HUES6 (cell line): ENCODE measurements at regions not wholly inside any gene's neighbourhood (a gene's known extent, or its start where the extent isn't known, plus 50 kb on each side); places are given as distances from the start of the nearest gene placed in this dataset.
"Not testable (repeated sequence)": the region's sequence is repeated elsewhere in the genome, so short reads cannot be mapped to it uniquely, and the experiment has no call there.

Experiments used
- H3K27ac ChIP-seq: 2 replicates; pipeline ENCODE4 v1.7.0; 2013; ENCODE audit warnings: low read depth, mild to moderate bottlenecking, low read length, inconsistent platforms
- H3K27me3 ChIP-seq: 2 replicates; pipeline ENCODE4 v1.6.1; 2013; ENCODE audit warnings: low read length; ENCODE audit not compliant: control insufficient read depth, insufficient read depth
- H3K36me3 ChIP-seq: 2 replicates; pipeline ENCODE4 v1.6.1; 2013; ENCODE audit warnings: low read length; ENCODE audit not compliant: control insufficient read depth, insufficient read depth
- H3K4me1 ChIP-seq: 2 replicates; pipeline ENCODE4 v1.6.1; 2013; ENCODE audit warnings: low read length; ENCODE audit not compliant: control insufficient read depth, insufficient read depth
- H3K4me3 ChIP-seq: 2 replicates; pipeline ENCODE4 v1.5.1; 2013; ENCODE audit warnings: low read depth, low read length
- H3K9ac ChIP-seq: one replicate; pipeline ENCODE4 v1.6.1; 2013; ENCODE audit warnings: mild to moderate bottlenecking, low read length
- H3K9me3 ChIP-seq: 2 replicates; pipeline ENCODE4 v1.6.1; 2013; ENCODE audit warnings: low read depth, low read length; ENCODE audit not compliant: control insufficient read depth, insufficient read depth

DNA sequence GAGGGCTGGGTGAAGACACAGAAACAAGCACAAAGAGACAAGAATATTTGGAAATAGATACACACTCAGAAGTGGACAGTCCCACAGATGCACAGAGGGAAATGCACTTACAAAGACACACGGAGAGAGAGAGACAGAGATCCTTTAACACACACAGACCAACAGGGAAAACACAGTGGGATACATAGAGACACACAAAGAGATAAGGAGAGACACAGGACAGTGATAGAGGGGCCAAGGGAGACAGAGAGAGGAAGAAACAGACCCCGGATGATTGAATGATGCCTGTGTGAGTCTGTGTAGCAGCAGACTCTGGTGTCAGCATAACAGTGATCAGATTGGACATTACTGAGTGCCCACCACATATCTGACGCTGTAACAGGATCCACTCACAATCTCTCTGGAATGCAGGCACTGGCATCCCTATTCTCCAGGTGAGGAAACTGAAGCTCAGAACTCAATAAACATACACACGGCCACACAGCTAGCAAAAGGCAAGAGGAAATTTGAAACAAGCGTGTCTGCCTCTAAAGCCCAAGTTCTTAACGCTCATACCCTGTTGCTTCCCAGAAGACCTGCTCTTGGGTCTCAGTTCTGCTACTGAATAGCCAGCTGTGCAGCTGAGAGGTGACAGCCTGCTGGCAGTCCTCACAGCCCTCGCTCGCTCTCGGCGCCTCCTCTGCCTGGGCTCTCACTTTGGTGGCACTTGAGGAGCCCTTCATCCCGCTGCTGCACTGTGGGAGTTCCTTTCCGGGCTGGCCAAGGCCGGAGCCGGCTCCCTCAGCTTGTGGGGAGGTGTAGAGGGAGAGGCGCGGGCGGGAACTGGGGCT lies 186.3 kb upstream of the NLRP1 start:
- H3K36me3 ChIP-seq, result no peaks in the 10 kb centered on the region
- H3K4me1 ChIP-seq, result peaks cover 20% of the 10 kb centered on the region
- H3K27me3 ChIP-seq, result no peaks in the 10 kb centered on the region; the same call in 1 of the 2 replicates
- H3K4me3 ChIP-seq, result no peak overlapping the region; the same call in 1 of the 2 replicates
- H3K9ac ChIP-seq, result no peak overlapping the region
- no peaks in the 10 kb centered on the region for H3K9me3 ChIP-seq
- H3K27ac ChIP-seq, result no peak overlapping the region

DNA sequence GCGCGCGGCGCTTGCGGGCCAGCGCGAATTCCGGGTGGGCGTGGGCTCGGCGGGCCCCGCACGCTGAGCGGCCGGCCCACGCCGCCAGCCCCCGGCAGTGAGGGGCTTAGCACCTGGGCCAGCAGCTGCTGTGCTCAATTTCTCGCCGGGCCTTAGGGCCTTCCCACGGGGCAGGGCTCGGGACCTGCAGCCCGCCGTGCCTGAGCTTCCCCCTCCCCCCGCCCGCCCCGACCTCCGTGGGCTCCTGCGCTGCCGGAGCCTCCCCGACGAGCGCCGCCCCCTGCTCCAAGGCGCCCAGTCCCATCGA lies 186.9 kb upstream of the NLRP1 start:
- H3K9me3 ChIP-seq, H3K27me3 ChIP-seq, H3K27ac ChIP-seq, H3K4me3 ChIP-seq, H3K9ac ChIP-seq, H3K36me3 ChIP-seq: not testable (repeated sequence)
- peaks cover 20% of the 10 kb centered on the region for H3K4me1 ChIP-seq

DNA sequence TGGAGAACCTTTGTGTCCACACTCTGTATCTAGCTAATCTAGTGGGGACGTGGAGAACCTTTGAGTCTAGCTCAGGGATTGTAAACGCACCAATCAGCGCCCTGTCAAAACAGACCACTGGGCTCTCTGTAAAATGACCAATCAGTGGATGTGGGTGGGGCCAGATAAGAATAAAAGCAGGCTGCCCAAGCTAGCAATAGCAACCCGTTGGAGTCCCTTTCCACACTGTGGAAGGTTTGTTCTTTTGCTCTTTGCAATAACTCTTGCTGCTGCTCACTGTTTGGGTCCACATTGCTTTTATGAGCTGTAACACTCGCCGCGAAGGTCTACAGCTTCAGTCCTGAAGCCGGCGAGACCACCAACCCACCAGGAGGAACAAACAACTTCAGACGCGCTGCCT lies 187.7 kb upstream of the NLRP1 start:
- H3K9me3 ChIP-seq, H3K27me3 ChIP-seq, H3K36me3 ChIP-seq, H3K27ac ChIP-seq: not testable (repeated sequence)
- Histone ChIP-seq H3K4me3 (peak overlapping the region; percentile 47; the same call in 1 of the 2 replicates), H3K9ac (peak overlapping the region; percentile 70), H3K4me1 (peaks cover 20% of the 10 kb centered on the region)

DNA sequence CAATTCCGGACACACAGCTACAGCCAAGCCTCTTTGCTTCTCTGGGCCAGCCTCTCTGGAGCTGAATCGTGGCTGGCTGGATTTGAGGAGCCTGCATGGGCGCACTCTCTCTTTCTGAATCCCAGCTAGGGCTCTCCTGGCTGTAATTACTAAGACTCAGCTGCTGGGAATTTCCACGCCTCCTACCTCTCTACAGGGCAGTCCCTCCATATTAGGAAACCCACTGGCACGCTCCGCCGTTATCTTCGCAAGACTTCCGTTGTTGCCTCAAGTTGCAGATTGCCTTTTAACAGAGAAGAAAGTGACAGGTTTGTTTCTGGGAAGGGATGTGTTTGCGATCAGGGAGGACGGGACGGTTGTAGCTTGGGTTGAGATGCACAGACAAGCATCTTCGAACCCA lies 188.4 kb upstream of the NLRP1 start:
- H3K4me3 ChIP-seq, result peak overlapping the region; percentile 47; the same call in 1 of the 2 replicates
- H3K4me1 ChIP-seq, result peaks cover 20% of the 10 kb centered on the region
- no peak overlapping the region for H3K27ac ChIP-seq
- H3K9ac ChIP-seq, result peak overlapping the region; percentile 70
- no peaks in the 10 kb centered on the region for H3K9me3 ChIP-seq
- no peaks in the 10 kb centered on the region for H3K36me3 ChIP-seq
- no peaks in the 10 kb centered on the region; the same call in 1 of the 2 replicates for H3K27me3 ChIP-seq

DNA sequence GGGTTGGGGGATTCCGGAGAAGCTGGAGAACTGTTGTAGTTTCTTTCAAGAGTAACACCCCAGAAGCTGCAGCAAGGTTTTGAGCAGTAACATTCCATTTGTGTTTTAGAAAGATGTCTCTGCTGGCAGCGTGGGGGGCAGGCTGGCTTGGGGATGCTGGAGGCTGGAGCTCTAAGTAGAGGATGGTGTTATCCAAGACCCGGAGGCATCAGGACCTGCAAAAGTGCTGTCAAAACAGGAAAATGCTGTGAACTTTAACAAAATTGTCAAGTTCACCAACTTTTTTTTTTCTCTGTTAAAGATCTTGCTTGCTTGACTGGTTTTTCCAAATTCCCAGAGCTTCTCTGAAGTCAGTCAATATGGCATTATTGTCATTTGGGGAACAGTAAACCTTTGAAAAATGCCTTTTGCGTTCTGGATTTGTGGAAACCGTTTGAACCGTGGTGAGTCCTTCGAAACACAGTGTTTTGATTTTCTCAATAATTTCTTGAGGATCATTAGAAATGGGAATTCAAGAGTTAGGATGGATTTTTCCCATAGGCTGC lies 189.6 kb upstream of the NLRP1 start:
- Histone ChIP-seq H3K27me3 (no peaks in the 10 kb centered on the region; the same call in 1 of the 2 replicates), H3K4me3 (peak overlapping the region; percentile 47; the same call in 1 of the 2 replicates), H3K36me3 (no peaks in the 10 kb centered on the region), H3K27ac (no peak overlapping the region), H3K9ac (no peak overlapping the region), H3K4me1 (peaks cover 20% of the 10 kb centered on the region), H3K9me3 (no peaks in the 10 kb centered on the region)

DNA sequence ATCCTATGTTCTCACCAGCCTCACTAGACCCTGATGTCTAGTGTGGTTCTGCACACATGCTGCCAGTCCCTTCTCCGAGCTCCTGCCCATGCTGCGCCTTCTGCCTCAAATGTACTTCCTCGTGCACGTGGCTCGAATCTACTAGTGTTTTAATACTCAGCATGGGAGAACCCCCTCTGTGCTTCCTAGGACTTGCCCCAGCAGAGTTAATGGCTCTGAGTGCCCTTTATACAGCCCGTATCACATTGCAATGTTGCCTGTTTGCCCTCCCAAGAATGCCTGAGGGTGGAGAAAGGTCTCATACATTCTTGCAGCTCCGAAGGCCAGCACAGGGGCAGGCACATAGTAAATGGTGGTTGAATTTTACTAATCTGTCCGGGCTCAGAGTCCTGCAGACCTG lies 190.8 kb upstream of the NLRP1 start:
- no peak overlapping the region for H3K4me3 ChIP-seq
- H3K4me1 ChIP-seq, result peaks cover 17% of the 10 kb centered on the region
- H3K27ac ChIP-seq, result no peak overlapping the region
- H3K27me3 ChIP-seq, result no peaks in the 10 kb centered on the region; the same call in 1 of the 2 replicates
- no peaks in the 10 kb centered on the region for H3K36me3 ChIP-seq
- no peaks in the 10 kb centered on the region for H3K9me3 ChIP-seq
- H3K9ac ChIP-seq, result no peak overlapping the region

DNA sequence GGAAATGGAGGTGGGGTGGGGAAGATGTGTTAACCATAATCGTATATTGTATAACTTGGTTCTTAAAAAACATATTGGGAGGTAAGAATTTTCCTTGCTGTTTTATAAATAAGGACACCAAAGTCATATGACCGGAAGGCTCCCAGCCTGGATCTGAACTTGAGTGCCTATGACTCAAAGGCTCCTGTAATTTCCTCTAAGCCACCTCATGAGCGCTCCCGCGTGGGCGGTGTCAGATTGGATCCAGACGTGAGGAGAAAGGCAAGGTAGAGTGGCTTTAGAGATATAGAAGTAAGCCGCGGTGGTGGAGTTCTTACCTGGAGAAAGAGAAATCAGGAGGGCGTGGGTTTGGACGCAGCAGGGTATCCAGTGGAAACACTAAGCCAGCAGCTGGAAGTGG lies 196.2 kb upstream of the NLRP1 start:
- Histone ChIP-seq H3K36me3 (no peaks in the 10 kb centered on the region), H3K27me3 (no peaks in the 10 kb centered on the region), H3K9ac (no peak overlapping the region), H3K4me3 (no peak overlapping the region), H3K4me1 (peaks cover 6% of the 10 kb centered on the region; the same call in 1 of the 2 replicates), H3K9me3 (peaks cover 21% of the 10 kb centered on the region), H3K27ac (no peak overlapping the region)

DNA sequence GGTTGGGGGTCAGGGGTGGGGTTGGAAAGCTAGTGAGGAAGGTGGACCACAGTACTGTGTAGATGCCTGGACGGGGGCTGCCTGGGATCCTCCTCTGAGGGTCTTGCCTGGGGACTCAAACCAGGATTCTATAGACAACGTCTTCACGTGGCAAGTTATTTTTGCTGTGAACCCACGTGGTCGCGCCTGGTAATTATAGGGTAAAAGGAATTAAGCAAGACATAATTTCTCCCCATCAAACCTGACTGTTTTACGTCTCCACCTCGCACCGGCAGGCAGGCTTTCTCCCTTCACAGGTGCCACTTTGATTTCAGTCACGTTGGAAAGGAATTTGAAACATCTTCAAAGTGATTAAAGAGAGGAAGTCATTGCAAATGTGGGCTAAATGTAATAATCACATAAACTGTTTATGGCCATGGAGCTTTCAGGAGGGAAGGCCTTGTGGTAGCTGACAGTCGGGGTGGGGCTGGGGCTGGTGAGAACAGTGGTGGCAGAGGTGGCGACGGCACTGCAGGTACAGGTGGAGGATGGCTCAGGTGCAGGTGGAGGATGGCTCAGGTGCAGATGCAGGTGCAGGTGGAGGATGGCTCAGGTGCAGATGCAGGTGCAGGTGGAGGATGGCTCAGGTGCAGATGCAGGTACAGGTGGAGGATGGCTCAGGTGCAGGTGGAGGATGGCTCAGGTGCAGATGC lies 197.1 kb upstream of the NLRP1 start:
- H3K9ac ChIP-seq, result no peak overlapping the region
- H3K27ac ChIP-seq, result no peak overlapping the region
- H3K9me3 ChIP-seq, result peaks cover 21% of the 10 kb centered on the region
- peaks cover 6% of the 10 kb centered on the region; the same call in 1 of the 2 replicates for H3K4me1 ChIP-seq
- no peak overlapping the region for H3K4me3 ChIP-seq
- no peaks in the 10 kb centered on the region for H3K27me3 ChIP-seq
- no peaks in the 10 kb centered on the region for H3K36me3 ChIP-seq

DNA sequence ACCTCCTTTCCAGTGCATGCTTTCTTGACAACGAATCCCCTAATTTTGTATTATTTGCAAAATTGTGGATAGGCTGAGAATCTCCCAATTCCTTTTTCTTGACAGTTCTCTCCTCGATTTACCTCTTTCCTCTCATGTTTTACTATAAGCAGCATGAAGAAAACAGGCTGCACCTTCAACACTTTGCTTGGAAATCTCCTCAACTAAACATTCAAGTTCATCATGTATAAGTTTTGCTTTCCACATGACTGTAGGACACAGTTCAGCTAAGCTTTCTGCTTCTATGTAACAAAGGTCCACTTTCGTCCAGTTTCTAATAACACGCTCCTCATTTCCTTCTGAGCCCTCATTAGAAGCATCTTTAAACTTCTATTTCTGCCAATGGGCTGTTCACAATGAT lies 199.0 kb upstream of the NLRP1 start:
- Histone ChIP-seq H3K9me3 (peaks cover 21% of the 10 kb centered on the region), H3K4me3 (no peak overlapping the region), H3K4me1 (peaks cover 6% of the 10 kb centered on the region; the same call in 1 of the 2 replicates), H3K9ac (no peak overlapping the region), H3K27me3 (no peaks in the 10 kb centered on the region), H3K36me3 (no peaks in the 10 kb centered on the region), H3K27ac (no peak overlapping the region)

DNA sequence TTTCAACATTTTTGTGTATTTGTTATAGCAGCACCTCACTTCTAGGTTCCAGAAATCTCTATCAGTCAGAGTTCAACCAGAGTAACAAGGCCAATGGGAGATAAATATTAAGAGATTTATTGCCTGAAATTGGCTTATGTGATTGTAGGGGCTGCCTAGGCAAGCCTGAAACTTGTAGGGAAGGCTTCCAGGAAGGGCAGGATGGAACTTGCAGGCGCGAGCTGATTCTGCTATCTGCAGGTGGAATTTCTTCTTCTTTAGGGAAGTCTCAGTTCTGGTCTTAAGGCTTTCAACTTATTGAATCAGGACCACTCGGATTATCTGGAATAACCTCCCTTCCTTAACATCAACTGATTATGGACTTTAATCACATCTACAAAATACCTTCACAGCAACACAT lies 199.5 kb upstream of the NLRP1 start:
- H3K9ac ChIP-seq, result no peak overlapping the region
- no peak overlapping the region for H3K4me3 ChIP-seq
- H3K4me1 ChIP-seq, result peaks cover 6% of the 10 kb centered on the region; the same call in 1 of the 2 replicates
- H3K27me3 ChIP-seq, result no peaks in the 10 kb centered on the region
- peaks cover 21% of the 10 kb centered on the region for H3K9me3 ChIP-seq
- H3K36me3 ChIP-seq, result no peaks in the 10 kb centered on the region
- H3K27ac ChIP-seq, result no peak overlapping the region

DNA sequence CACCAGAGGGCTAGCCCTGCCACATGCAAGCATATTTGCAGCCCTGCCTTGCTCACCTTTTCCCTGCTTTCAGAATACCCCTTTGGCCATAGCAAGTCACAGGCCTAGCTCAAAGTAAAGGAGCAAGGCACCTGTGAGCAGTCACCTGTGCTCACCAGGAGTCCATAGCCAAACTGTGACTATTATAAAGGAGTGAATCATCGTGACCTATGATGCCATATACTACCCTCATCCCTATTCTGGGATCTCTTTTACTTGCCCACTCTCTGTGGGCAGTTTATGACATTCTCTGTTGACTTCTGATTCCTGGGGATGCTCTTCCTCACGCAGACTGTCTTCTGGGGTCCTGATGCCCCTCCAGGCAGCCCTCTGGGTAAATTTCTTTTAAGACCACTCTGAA lies 200.5 kb upstream of the NLRP1 start:
- Histone ChIP-seq H3K27ac (no peak overlapping the region), H3K9ac (no peak overlapping the region)

More for the DNA sequence above, 200.5 kb upstream of the NLRP1 start:
- H3K4me3 ChIP-seq, result no peak overlapping the region
- H3K27me3 ChIP-seq, result no peaks in the 10 kb centered on the region
- peaks cover 21% of the 10 kb centered on the region for H3K9me3 ChIP-seq
- no peaks in the 10 kb centered on the region for H3K36me3 ChIP-seq
- H3K4me1 ChIP-seq, result peaks cover 6% of the 10 kb centered on the region; the same call in 1 of the 2 replicates
